Esophagus squamous epithelium (tissue), 5 donors: ENCODE measurements at regions not wholly inside any gene's neighbourhood (a gene's known extent, or its start where the extent isn't known, plus 50 kb on each side); places are given as distances from the start of the nearest gene placed in this dataset.

Experiments
- DNase-seq: peaks from one replicate; lab custom pipeline; 2025; lab: John Stamatoyannopoulos, UW
- H3K27ac ChIP-seq, 4 donors: fragments of 200-600 bp; sonication (generic); one replicate each; pipeline ENCODE4 v1.5.1; 2016 to 2019; ENCODE audit warnings: mild to moderate bottlenecking in 1 of 4
- H3K27me3 ChIP-seq, 4 donors: fragments of 200-600 bp; sonication (generic); 1 replicate in 3 of 4; 2 replicates in 1 of 4; pipeline versions ENCODE4 v1.5.1 to v1.6.0; 2017 to 2021; ENCODE audit warnings: antibody characterized with exemption in 1 of 4
- H3K36me3 ChIP-seq, 3 donors: fragments of 200-600 bp; sonication (generic); one replicate each; pipeline ENCODE4 v1.5.1; 2016 to 2019
- H3K4me1 ChIP-seq, 3 donors: fragments of 200-600 bp; sonication (generic); one replicate each; pipeline ENCODE4 v1.5.1; 2017 to 2019
- H3K4me3 ChIP-seq, 4 donors: fragments of 200-600 bp; sonication (generic); 1 replicate in 3 of 4; 2 replicates in 1 of 4; pipeline ENCODE4 v1.5.1; 2016 to 2019; ENCODE audit warnings: mild to moderate bottlenecking in 2 of 4, moderate library complexity in 1 of 4
- H3K9me3 ChIP-seq, 3 donors: fragments of 200-600 bp; sonication (generic); one replicate each; pipeline ENCODE4 v1.5.1; 2016 to 2019
- CTCF ChIP-seq, 6 experiments: fragments of 450-650 bp in 4 of 6; fragments of 200-600 bp in 2 of 6; sonication (generic) in 2 of 6; IDR thresholded peaks; one replicate each; pipeline ENCODE4 v1.5.1; 2016 to 2019; ENCODE audit warnings: antibody characterized with exemption in 6 of 6, mild to moderate bottlenecking in 4 of 6, moderate library complexity in 4 of 6
- POLR2A ChIP-seq, 4 donors: fragments of 450-650 bp; IDR thresholded peaks; one replicate each; pipeline ENCODE4 v1.6.1; 2017; ENCODE audit warnings: antibody characterized with exemption in 4 of 4, mild to moderate bottlenecking in 4 of 4, moderate library complexity in 3 of 4
- WGBS, 2 donors: methylation state at CpG; one replicate each; pipeline ENCODE4 v1.1.5; 2018; 5-methylcytosine and 5-hydroxymethylcytosine counted together
- intact Hi-C: fragments of 100-400 bp; cut with DNase I; formaldehyde crosslinking; loops from one replicate; pipeline ENCODE4 v1.15.0; 2022
- donor health status: DM: yes; HTN: yes; CAD: no.

- no peak overlapping the region for H3K27ac ChIP-seq
- intact Hi-C loops: no loop called here
- no peaks in the 10 kb centered on the region for H3K27me3 ChIP-seq
- no peaks in the 10 kb centered on the region for H3K36me3 ChIP-seq
- H3K9me3 ChIP-seq: no peaks in the 10 kb centered on the region
- no peak for TF ChIP-seq CTCF (IDR thresholded peaks at IDR 0.05)
- TF ChIP-seq POLR2A (IDR thresholded peaks at IDR 0.05): no peak
- no peak overlapping the region for H3K4me3 ChIP-seq
- no peaks in the 10 kb centered on the region for H3K4me1 ChIP-seq
- WGBS, 2 donors: 73 to 77% methylated on average over 2 of the region's 2 CpGs
- DNase-seq: no peak
Observed at GRCh38 chr4:71283642-71284257, 55.1 kb upstream of the SLC4A4 start.

GRCh38 chr4:71287305-71287704, 51.5 kb upstream of the SLC4A4 start:
- 65 to 69% methylated on average over 2 of the region's 2 CpGs for whole genome bisulfite sequencing, 2 donors
- Histone ChIP-seq H3K36me3 (no peaks in the 10 kb centered on the region), H3K9me3 (no peaks in the 10 kb centered on the region), H3K4me1 (peaks cover 0 to 7% (median 0%) of the 10 kb centered on the region in 3 donors), H3K27me3 (no peaks in the 10 kb centered on the region), H3K27ac (no peak overlapping the region), H3K4me3 (no peak overlapping the region)
- no peak for DNase-seq
- intact Hi-C loops: no loop called here
- no peak for TF ChIP-seq CTCF (IDR thresholded peaks at IDR 0.05)
- TF ChIP-seq POLR2A (IDR thresholded peaks at IDR 0.05): no peak

- Histone ChIP-seq H3K4me1 (peaks cover 0 to 7% (median 0%) of the 10 kb centered on the region in 3 donors), H3K27me3 (no peaks in the 10 kb centered on the region), H3K9me3 (no peaks in the 10 kb centered on the region), H3K27ac (no peak overlapping the region), H3K4me3 (no peak overlapping the region), H3K36me3 (no peaks in the 10 kb centered on the region)
- TF ChIP-seq CTCF (IDR thresholded peaks at IDR 0.05) (no peak), POLR2A (IDR thresholded peaks at IDR 0.05) (no peak)
- DNase-seq: no peak
- intact Hi-C loops: no loop called here
Observed at GRCh38 chr4:71288875-71289274, 49.9 kb upstream of the SLC4A4 start.
